ENCODE measurements at regions not wholly inside any gene's neighbourhood (a gene's known extent, or its start where the extent isn't known, plus 50 kb on each side); places are given as distances from the start of the nearest gene placed in this dataset.

GRCh38 chr22:48555606-48556005, 1272.1 kb downstream of the BRD1 start:
- TF ChIP-seq POLR2A (IDR thresholded peaks at IDR 0.05) (no peak), CTCF (IDR thresholded peaks at IDR 0.05) (no peak)

Measured in adrenal gland (tissue), 5 donors.